ENCODE measurements at regions not wholly inside any gene's neighbourhood (a gene's known extent, or its start where the extent isn't known, plus 50 kb on each side); places are given as distances from the start of the nearest gene placed in this dataset.
"Not testable (repeated sequence)": the region's sequence is repeated elsewhere in the genome, so short reads cannot be mapped to it uniquely, and the experiment has no call there.

GRCh38 chr10:117838500-117839498, 207.9 kb downstream of the RAB11FIP2 start:
- in situ Hi-C loops (cut with HindIII; ENCODE audit: low sequenced_read_pairs): not testable (repeated sequence)

- in situ Hi-C loops (cut with HindIII; ENCODE audit: low sequenced_read_pairs): not testable (repeated sequence)
Measured at GRCh38 chr10:117856426-117856825, 190.3 kb downstream of the RAB11FIP2 start.

DNA sequence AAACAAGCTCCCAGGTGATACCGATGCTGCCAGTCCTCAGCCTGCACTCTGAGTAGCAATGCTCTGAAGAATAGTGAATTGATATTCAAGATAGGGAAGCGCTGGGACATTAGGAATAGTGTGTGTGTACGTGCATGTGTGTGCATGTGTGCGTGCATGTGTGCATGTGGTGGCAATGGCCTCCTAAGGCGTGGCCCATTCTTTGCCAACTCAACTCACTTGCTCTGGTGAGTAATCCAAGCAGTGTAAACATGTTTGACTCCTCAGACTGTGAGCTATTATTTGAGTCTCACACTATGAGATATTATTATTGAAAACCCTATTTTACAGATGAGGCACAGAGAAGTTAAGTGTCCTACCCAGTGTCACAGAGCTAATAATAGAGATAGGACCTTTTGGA, 186.6 kb downstream of the RAB11FIP2 start:
- in situ Hi-C loops (cut with HindIII; ENCODE audit: low sequenced_read_pairs): no loop called here

GRCh38 chr10:117860823-117861222, 185.9 kb downstream of the RAB11FIP2 start:
- in situ Hi-C loops (cut with HindIII; ENCODE audit: low sequenced_read_pairs): no loop called here

- in situ Hi-C loops (cut with HindIII; ENCODE audit: low sequenced_read_pairs): no loop called here
Measured at GRCh38 chr10:117861329-117861728, 185.4 kb downstream of the RAB11FIP2 start.

GRCh38 chr10:117863771-117864170, 183.0 kb downstream of the RAB11FIP2 start:
- in situ Hi-C loops (cut with HindIII; ENCODE audit: low sequenced_read_pairs): no loop called here

- in situ Hi-C loops (cut with HindIII; ENCODE audit: low sequenced_read_pairs): no loop called here
Measured at GRCh38 chr10:117865945-117866344, 180.8 kb downstream of the RAB11FIP2 start.

- in situ Hi-C loops (cut with HindIII; ENCODE audit: low sequenced_read_pairs): no loop called here
Measured at GRCh38 chr10:117868151-117868550, 178.6 kb downstream of the RAB11FIP2 start.

- in situ Hi-C loops (cut with HindIII; ENCODE audit: low sequenced_read_pairs): no loop called here
Measured at GRCh38 chr10:117875793-117876192, 170.9 kb downstream of the RAB11FIP2 start.

DNA sequence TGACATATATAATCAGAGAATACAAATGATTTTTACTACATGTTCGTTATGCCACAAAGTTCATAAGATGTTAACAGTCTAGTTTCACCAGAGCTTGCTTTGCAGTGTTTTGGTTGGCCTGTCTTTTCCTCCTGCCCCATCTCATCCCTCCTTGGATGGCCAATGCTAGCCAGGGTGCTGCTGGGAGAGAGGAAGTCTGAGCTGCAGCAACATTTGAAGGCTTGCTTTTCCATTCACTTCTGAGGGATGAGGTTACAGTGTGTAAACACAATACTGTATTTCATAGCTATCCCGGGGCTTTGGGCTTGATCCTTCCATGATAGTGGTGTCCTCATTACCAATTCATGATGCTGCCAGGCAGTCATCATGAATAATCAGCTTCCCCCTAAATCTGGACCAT, 170.5 kb downstream of the RAB11FIP2 start:
- in situ Hi-C loops (cut with HindIII; ENCODE audit: low sequenced_read_pairs): no loop called here

DNA sequence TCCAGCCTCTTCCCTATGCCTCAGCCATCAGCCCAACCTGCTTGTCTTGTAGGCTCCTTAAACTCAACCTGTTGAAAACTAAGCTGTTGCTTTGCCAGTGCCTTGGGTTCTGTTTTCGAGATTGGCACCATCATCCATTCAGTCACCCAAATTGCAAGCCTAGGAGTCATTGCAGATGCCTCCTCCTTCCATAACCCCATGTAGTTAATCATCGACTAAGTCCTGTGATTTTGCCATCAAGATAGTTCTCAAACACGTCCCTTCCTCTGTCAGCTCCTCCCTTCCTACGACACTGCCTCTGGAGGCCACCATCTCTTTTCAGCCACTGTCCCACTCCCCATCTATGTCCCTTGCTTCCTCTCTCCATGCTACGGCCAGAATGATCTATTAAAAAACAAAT, 168.1 kb downstream of the RAB11FIP2 start:
- in situ Hi-C loops (cut with HindIII; ENCODE audit: low sequenced_read_pairs): no loop called here

DNA sequence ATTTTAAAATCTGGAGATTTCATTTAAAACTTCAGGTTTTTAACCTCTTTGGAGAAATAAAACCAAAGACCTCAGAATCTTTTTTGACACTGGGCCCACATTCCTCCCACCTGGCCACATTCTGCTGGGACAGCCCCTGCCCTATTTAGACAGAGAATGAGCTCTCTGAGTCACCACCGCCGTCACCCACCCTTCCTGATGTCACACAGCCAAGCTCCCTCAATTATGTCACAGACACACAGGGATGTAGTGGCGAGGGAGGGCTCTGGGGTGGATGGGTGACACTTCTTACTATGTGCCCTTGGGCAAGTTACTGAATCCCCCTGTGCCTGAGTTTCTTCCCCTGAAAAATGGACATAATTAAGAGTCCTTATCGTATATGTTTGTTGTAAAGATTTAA, 162.6 kb downstream of the RAB11FIP2 start:
- in situ Hi-C loops (cut with HindIII; ENCODE audit: low sequenced_read_pairs): no loop called here

GRCh38 chr10:117884592-117884991, 162.1 kb downstream of the RAB11FIP2 start:
- in situ Hi-C loops (cut with HindIII; ENCODE audit: low sequenced_read_pairs): no loop called here

DNA sequence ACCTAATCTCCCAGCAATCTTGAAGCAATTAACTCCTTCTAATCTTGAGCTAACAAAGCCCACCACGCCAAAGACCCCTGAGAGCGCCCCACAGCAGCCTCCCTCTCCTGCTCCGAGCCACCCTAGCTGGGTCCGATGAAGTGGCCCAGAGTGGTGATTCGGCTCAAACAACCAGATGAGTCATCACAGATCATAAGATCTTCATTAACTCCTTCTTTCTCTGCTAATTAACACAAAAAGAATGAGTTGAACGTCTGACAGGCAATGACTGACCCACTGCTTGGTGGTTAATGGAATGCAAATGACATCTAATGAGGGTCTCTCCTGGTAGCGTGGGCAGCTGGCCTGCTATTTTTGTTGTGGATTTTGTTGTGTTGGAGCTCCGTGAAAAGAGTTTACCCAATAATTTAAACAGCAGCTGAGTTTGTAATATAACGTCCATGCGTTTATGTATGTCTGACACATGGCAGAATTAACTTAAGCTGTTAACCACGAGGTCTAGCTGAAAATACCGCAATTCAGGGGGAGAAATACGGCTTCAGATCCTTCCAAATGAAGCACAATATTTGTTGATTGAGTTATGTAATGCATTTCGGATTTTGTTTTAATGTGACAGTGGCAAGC, 161.4 kb downstream of the RAB11FIP2 start:
- in situ Hi-C loops (cut with HindIII; ENCODE audit: low sequenced_read_pairs): no loop called here

DNA sequence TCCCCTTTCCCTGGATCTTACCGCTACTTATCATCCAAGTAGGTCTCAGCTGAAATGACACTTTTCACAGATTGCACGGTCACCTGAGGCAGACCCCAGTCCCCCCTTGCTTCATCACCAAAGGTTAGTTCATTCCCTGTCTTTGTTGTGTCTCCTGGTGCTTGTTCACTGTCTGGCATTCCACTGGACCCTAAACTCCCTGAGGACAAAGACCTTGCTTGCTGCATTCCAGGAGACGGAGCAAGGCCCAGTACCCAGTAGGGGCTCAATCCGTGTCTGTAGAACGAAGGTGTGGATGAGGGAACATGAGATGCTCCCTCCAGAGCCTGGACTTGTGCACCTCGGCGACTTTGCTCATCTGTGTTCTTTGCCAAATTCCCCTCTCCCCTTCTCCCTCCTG, 160.0 kb downstream of the RAB11FIP2 start:
- in situ Hi-C loops (cut with HindIII; ENCODE audit: low sequenced_read_pairs): no loop called here

- in situ Hi-C loops (cut with HindIII; ENCODE audit: low sequenced_read_pairs): no loop called here
Measured at GRCh38 chr10:117889664-117890063, 157.1 kb downstream of the RAB11FIP2 start.

GRCh38 chr10:117892681-117893220, 154.0 kb downstream of the RAB11FIP2 start:
- in situ Hi-C loops (cut with HindIII; ENCODE audit: low sequenced_read_pairs): no loop called here

- in situ Hi-C loops (cut with HindIII; ENCODE audit: low sequenced_read_pairs): no loop called here
Measured at GRCh38 chr10:117894339-117894738, 152.4 kb downstream of the RAB11FIP2 start.

- in situ Hi-C loops (cut with HindIII; ENCODE audit: low sequenced_read_pairs): no loop called here
Measured at GRCh38 chr10:117896517-117896916, 150.2 kb downstream of the RAB11FIP2 start.

- in situ Hi-C loops (cut with HindIII; ENCODE audit: low sequenced_read_pairs): no loop called here
Measured at GRCh38 chr10:117899181-117899683, 147.5 kb downstream of the RAB11FIP2 start.

DNA sequence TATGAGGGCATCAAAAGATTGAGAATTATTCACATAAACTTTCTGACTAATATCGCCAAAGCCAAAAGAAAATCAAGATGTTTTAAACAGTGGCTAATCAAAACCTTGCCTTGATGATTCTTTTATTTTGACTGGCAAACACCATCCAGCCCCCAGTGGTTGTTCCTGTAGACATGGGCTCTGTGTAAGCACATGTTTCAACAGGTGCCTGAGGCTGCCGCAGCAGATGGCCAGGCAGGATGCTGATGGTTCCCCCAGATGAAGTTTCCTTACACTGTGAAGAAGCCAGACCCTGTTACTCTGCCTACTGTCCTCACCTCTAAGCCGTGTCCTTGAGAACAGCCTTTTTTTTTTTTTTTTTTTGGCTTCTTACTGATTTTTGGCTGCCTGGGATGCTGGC, 146.5 kb downstream of the RAB11FIP2 start:
- in situ Hi-C loops (cut with HindIII; ENCODE audit: low sequenced_read_pairs): no loop called here

DNA sequence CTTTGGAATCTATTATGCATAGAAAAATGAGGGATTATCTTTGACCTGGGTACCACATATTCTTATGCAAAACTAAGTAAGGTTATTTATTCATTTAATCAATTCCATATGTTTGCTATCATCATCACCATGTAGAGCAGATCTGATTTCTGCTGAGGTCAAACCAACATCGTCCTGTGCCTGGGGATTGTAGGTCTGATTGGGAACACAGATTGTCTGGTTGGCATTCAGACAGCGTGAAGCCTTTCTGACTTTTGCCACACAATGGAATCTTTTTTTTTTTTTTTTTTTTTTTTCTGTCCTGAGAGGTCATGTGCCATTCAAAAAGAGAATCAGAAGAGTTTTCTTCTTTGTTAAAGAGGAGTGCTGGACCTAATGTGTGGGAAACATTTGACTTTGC, 142.9 kb downstream of the RAB11FIP2 start:
- in situ Hi-C loops (cut with HindIII; ENCODE audit: low sequenced_read_pairs): no loop called here

Data from DLD1 (cell line).